IPS DF 6.9 (cell line): ENCODE measurements at regions not wholly inside any gene's neighbourhood (a gene's known extent, or its start where the extent isn't known, plus 50 kb on each side); places are given as distances from the start of the nearest gene placed in this dataset.

Experiments
- DNase-seq: peaks from one replicate; pipeline ENCODE4 v3.0.0-alpha.2; 2013; ENCODE audit warnings: low read depth, low spot score
- H3K27ac ChIP-seq: one replicate; pipeline ENCODE4 v1.5.1; 2013; ENCODE audit warnings: low read length, control low read depth
- H3K27me3 ChIP-seq: 2 replicates; pipeline ENCODE4 v1.6.1; 2013; ENCODE audit warnings: mild to moderate bottlenecking, low read length; ENCODE audit not compliant: control insufficient read depth, insufficient read depth
- H3K36me3 ChIP-seq: 2 replicates; pipeline ENCODE4 v1.6.1; 2013; ENCODE audit warnings: low read length; ENCODE audit not compliant: control insufficient read depth, insufficient read depth
- H3K4me1 ChIP-seq: 2 replicates; pipeline ENCODE4 v1.6.1; 2013; ENCODE audit warnings: low read length; ENCODE audit not compliant: control insufficient read depth, insufficient read depth
- H3K4me3 ChIP-seq: 2 replicates; pipeline ENCODE4 v1.5.1; 2013; ENCODE audit warnings: mild to moderate bottlenecking, low read length
- H3K9me3 ChIP-seq: 2 replicates; pipeline ENCODE4 v1.6.1; 2013; ENCODE audit warnings: low read length, inconsistent platforms; ENCODE audit not compliant: control insufficient read depth, insufficient read depth
- WGBS: extraction: QIAGEN DNeasy Blood & Tissue Kit; methylation state at CpG from one replicate; pipeline ENCODE4 v1.1.7; 2013; ENCODE audit warnings: mixed read lengths, missing lambda C conversion rate; ENCODE audit not compliant: insufficient read length, insufficient coverage; 5-methylcytosine and 5-hydroxymethylcytosine counted together

- no CpG with 5 or more reads among the region's 10 CpGs for WGBS
- Histone ChIP-seq H3K27me3 (no peaks in the 10 kb centered on the region), H3K36me3 (no peaks in the 10 kb centered on the region), H3K9me3 (no peaks in the 10 kb centered on the region), H3K4me1 (peaks cover 10% of the 10 kb centered on the region), H3K4me3 (no peak overlapping the region), H3K27ac (no peak overlapping the region)
- DNase-seq: no peak
Observed at GRCh38 chr1:229031061-229031460, 239.8 kb upstream of the RAB4A start.

DNA sequence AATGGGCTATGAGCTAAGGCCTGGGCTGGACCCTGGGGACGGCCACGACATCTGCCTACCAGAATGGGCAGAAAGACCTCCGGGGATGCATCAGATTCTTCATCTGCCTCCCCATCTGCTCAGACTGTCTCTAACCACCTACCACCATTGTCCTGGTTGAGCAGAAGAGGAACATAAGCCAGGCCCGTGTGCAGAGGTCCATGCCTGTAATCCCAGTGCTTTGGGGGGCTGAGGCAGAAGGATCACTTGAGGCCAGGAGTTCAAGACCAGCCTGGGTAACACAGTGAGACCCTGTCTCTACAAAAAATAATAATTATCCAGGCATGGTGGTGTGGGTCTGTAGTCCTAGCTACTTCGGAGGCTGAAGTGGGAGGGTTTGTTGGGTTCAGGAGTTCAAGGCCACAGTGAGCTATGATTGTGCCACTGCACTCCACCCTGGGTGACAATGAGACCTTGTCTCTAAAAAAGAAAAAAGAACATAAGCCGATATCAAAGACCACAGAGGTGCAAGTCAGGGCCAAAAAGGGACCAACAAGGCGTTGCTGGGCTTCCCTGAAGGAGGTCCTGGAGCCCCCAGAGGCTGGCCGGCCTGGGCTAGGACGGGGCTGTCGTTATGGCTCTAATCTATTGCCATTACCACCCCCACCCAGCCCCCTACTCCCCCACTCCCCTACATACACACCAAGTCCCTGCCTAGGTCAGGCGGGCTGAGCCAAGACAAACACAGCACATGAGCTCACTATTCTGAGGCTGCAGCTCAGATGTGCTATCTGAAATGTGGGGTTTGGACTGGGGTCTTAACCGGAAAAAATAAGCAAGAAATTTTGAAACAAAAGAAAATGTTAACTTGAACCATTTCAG, 239.2 kb upstream of the RAB4A start:
- DNase-seq: no peak

DNA sequence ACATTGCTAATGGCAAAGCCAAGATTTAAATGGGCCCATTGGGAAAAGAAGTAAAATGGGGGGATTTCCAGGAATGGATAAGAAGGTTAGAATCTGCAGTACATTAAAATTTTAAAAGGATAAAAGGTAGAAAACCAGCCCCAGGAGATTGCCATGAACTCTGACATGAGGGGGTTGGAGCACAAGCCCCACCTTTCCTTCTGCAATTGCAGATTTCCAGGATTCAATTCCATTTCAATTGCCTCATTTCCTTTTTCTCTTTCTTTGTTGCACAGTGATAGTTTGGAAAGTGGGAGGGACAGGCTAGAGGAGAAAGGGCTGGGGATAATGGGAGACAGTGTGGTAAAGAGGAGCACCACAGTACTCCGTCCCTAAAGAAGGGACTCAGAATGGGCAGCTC, 238.5 kb upstream of the RAB4A start:
- Histone ChIP-seq H3K27me3 (no peaks in the 10 kb centered on the region), H3K4me1 (peaks cover 5% of the 10 kb centered on the region), H3K27ac (no peak overlapping the region), H3K36me3 (no peaks in the 10 kb centered on the region), H3K9me3 (no peaks in the 10 kb centered on the region), H3K4me3 (no peak overlapping the region)
- no peak for DNase-seq
- WGBS: no CpG with 5 or more reads among the region's 1 CpG

More for the DNA sequence above, 239.2 kb upstream of the RAB4A start:
- no CpG with 5 or more reads among the region's 12 CpGs for WGBS
- H3K4me3 ChIP-seq: no peak overlapping the region
- H3K9me3 ChIP-seq: no peaks in the 10 kb centered on the region
- no peak overlapping the region for H3K27ac ChIP-seq
- H3K4me1 ChIP-seq: peaks cover 10% of the 10 kb centered on the region
- no peaks in the 10 kb centered on the region for H3K27me3 ChIP-seq
- H3K36me3 ChIP-seq: no peaks in the 10 kb centered on the region

DNA sequence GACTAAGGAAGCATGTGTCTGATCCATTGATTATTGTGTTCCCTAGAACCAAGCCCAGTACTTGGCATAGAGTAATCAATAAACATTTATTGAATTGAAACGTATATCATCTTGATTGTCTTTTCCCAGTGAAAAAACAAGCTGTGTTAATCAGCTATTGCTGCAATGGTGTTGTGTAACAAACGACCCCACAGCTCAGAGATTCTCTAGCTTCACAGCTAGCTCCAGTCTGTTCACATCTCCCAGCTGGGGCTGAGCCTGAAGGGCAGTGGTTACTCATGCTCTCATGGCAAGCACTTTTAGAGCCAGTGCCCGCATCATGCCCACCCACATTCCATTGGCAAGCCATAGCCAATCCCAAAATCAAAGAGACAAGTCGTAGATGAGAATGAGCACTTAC, 237.4 kb upstream of the RAB4A start:
- Histone ChIP-seq H3K27me3 (no peaks in the 10 kb centered on the region), H3K4me3 (no peak overlapping the region), H3K36me3 (no peaks in the 10 kb centered on the region), H3K27ac (no peak overlapping the region), H3K4me1 (peaks cover 4% of the 10 kb centered on the region; the same call in 1 of the 2 replicates), H3K9me3 (no peaks in the 10 kb centered on the region)
- no peak for DNase-seq
- no CpG with 5 or more reads among the region's 4 CpGs for WGBS

DNA sequence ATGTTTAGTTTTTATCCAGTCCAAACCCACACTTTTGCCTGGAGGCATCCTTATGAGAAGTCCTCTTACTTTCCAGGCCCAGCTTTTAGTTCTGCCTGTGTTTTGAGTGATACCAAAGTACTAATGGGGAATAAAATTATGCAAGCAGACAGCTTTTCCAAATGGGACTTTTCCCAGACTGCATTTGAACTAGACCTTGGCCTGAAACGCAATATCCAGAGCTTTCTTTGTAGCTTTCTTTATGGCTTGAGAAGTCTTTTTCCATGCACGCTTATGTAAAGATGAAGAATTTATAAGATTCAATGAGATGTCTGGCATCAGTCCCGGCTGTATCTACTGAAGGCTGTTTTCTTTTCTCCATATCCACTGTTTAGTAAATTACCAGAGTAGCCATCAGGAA, 236.6 kb upstream of the RAB4A start:
- Histone ChIP-seq H3K4me1 (peaks cover 4% of the 10 kb centered on the region; the same call in 1 of the 2 replicates), H3K36me3 (no peaks in the 10 kb centered on the region), H3K27ac (no peak overlapping the region), H3K27me3 (no peaks in the 10 kb centered on the region), H3K4me3 (no peak overlapping the region), H3K9me3 (no peaks in the 10 kb centered on the region)
- no peak for DNase-seq
- WGBS: no CpG with 5 or more reads among the region's 3 CpGs

- H3K36me3 ChIP-seq: no peaks in the 10 kb centered on the region
- no peak overlapping the region for H3K27ac ChIP-seq
- peaks cover 4% of the 10 kb centered on the region; the same call in 1 of the 2 replicates for H3K4me1 ChIP-seq
- no peak for DNase-seq
- H3K9me3 ChIP-seq: no peaks in the 10 kb centered on the region
- H3K4me3 ChIP-seq: no peak overlapping the region
- no peaks in the 10 kb centered on the region for H3K27me3 ChIP-seq
- WGBS: no CpG with 5 or more reads among the region's 6 CpGs
Observed at GRCh38 chr1:229035054-229035747, 235.7 kb upstream of the RAB4A start.

DNA sequence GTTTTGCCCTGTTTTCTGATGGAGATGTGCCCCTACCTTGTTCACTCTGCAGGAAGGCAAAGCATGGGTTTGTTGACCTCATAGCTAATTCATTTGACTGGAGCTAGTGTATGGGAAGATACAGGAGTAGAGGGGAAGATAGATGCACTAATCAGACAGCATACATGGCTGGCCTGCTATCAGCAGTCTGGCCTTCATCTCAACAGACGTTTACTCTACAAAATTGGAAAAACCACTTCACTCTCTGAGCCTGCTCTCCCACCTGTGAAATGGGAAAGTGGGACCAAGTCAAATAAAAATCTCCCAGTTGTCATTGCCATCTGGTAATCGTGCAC, 235.2 kb upstream of the RAB4A start:
- Histone ChIP-seq H3K4me1 (peaks cover 3% of the 10 kb centered on the region; the same call in 1 of the 2 replicates), H3K36me3 (no peaks in the 10 kb centered on the region), H3K27ac (no peak overlapping the region), H3K27me3 (no peaks in the 10 kb centered on the region), H3K4me3 (no peak overlapping the region), H3K9me3 (no peaks in the 10 kb centered on the region)
- no peak for DNase-seq
- WGBS: no CpG with 5 or more reads among the region's 2 CpGs

GRCh38 chr1:229037806-229038405, 233.0 kb upstream of the RAB4A start:
- DNase-seq: no peak
- no peaks in the 10 kb centered on the region for H3K27me3 ChIP-seq
- no CpG with 5 or more reads among the region's 4 CpGs for WGBS
- H3K9me3 ChIP-seq: no peaks in the 10 kb centered on the region
- no peaks in the 10 kb centered on the region for H3K36me3 ChIP-seq
- H3K4me3 ChIP-seq: no peak overlapping the region
- no peak overlapping the region for H3K27ac ChIP-seq
- no peaks in the 10 kb centered on the region for H3K4me1 ChIP-seq

DNA sequence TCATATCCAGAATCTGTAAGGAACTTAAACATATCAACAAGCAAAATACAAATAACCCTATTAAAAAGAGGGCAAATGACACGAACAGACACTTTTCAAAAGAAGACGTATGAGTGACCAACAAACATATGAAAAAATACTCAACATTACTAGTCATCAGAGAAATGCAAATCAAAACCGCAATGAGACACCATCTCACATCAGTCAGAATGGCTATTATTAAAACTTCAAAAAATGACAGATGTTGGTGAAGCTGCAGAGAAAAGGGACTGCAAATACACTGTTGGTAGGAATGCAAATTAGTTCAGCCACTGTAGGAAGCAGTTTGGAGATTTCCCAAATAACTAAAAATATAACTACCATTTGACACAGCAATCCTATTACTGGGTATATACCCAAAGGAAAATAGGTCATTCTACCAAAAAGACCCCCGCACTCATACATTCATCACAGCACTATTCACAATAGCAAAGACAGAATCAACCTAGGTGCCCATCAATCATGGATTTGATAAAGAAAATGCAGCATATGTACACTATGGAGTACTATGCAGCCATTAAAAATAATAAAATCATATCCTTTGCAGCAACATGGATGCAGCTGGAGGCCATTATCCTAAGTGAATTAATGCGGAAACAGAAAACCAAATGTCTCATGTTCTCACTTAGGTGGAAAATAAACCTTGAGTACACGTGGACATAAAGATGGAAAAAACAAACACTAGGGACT, 230.1 kb upstream of the RAB4A start:
- Histone ChIP-seq H3K9me3 (no peaks in the 10 kb centered on the region), H3K4me1 (no peaks in the 10 kb centered on the region), H3K27ac (no peak overlapping the region), H3K27me3 (no peaks in the 10 kb centered on the region), H3K36me3 (no peaks in the 10 kb centered on the region), H3K4me3 (no peak overlapping the region)
- no CpG with 5 or more reads among the region's 6 CpGs for WGBS
- no peak for DNase-seq

- no CpG with 5 or more reads among the region's 9 CpGs for WGBS
- H3K9me3 ChIP-seq: no peaks in the 10 kb centered on the region
- no peaks in the 10 kb centered on the region for H3K36me3 ChIP-seq
- no peak overlapping the region for H3K4me3 ChIP-seq
- no peaks in the 10 kb centered on the region for H3K4me1 ChIP-seq
- no peak overlapping the region for H3K27ac ChIP-seq
- DNase-seq: no peak
- no peaks in the 10 kb centered on the region for H3K27me3 ChIP-seq
Observed at GRCh38 chr1:229041946-229042345, 229.0 kb upstream of the RAB4A start.
